HG03469 (cell line): ENCODE measurements at regions not wholly inside any gene's neighbourhood (a gene's known extent, or its start where the extent isn't known, plus 50 kb on each side); places are given as distances from the start of the nearest gene placed in this dataset.
A peak's percentile ranks its signal among the peaks of the same experiment; 100 is the strongest.

ENCODE experiments used
- ATAC-seq: cut with Tn5 transposase; IDR thresholded peaks from one replicate; pipeline ENCODE4 v1.9.1; 2021; ENCODE audit warnings: mild to moderate bottlenecking, moderate library complexity, moderate number of reproducible peaks; ENCODE audit not compliant: unreplicated experiment

GRCh38 chr6:90978046-90978445, 391.2 kb upstream of the MAP3K7 start:
- no peak for ATAC-seq

GRCh38 chr6:90977513-90977912, 390.6 kb upstream of the MAP3K7 start:
- ATAC-seq, result no peak

- no peak for ATAC-seq
Measured at GRCh38 chr6:90976341-90976740, 389.5 kb upstream of the MAP3K7 start.

GRCh38 chr6:90975741-90976140, 388.9 kb upstream of the MAP3K7 start:
- ATAC-seq, result no peak

GRCh38 chr6:90973188-90973587, 386.3 kb upstream of the MAP3K7 start:
- ATAC-seq, result no peak

- ATAC-seq, result no peak
Measured at GRCh38 chr6:90970672-90971071, 383.8 kb upstream of the MAP3K7 start.

GRCh38 chr6:90967471-90967870, 380.6 kb upstream of the MAP3K7 start:
- ATAC-seq, result no peak

GRCh38 chr6:90960324-90960723, 373.5 kb upstream of the MAP3K7 start:
- ATAC-seq, result no peak

GRCh38 chr6:90955246-90955645, 368.4 kb upstream of the MAP3K7 start:
- ATAC-seq, result no peak

- ATAC-seq, result no peak
Measured at GRCh38 chr6:90953405-90954161, 366.7 kb upstream of the MAP3K7 start.

- ATAC-seq, result no peak
Measured at GRCh38 chr6:90952176-90952575, 365.3 kb upstream of the MAP3K7 start.

- no peak for ATAC-seq
Measured at GRCh38 chr6:90948540-90948939, 361.7 kb upstream of the MAP3K7 start.

GRCh38 chr6:90947184-90948064, 360.6 kb upstream of the MAP3K7 start:
- no peak for ATAC-seq

GRCh38 chr6:90941885-90942284, 355.0 kb upstream of the MAP3K7 start:
- no peak for ATAC-seq

GRCh38 chr6:90940812-90941481, 354.1 kb upstream of the MAP3K7 start:
- ATAC-seq, result peak; percentile 98

GRCh38 chr6:90939906-90940305, 353.0 kb upstream of the MAP3K7 start:
- ATAC-seq, result no peak

- ATAC-seq, result no peak
Measured at GRCh38 chr6:90938122-90938521, 351.2 kb upstream of the MAP3K7 start.

- no peak for ATAC-seq
Measured at GRCh38 chr6:90936286-90936685, 349.4 kb upstream of the MAP3K7 start.

- no peak for ATAC-seq
Measured at GRCh38 chr6:90934966-90935365, 348.1 kb upstream of the MAP3K7 start.

- ATAC-seq, result no peak
Measured at GRCh38 chr6:90934081-90934480, 347.2 kb upstream of the MAP3K7 start.

- no peak for ATAC-seq
Measured at GRCh38 chr6:90932351-90932750, 345.5 kb upstream of the MAP3K7 start.

GRCh38 chr6:90928051-90928450, 341.2 kb upstream of the MAP3K7 start:
- ATAC-seq, result no peak
